NCI-H82 treated with DMSO at 0.1 percent for 48 hours (cell line): ENCODE measurements at regions not wholly inside any gene's neighbourhood (a gene's known extent, or its start where the extent isn't known, plus 50 kb on each side); places are given as distances from the start of the nearest gene placed in this dataset.
"Not testable (repeated sequence)": the region's sequence is repeated elsewhere in the genome, so short reads cannot be mapped to it uniquely, and the experiment has no call there.

Source experiments
- DNase-seq: peaks from one replicate; lab custom pipeline; 2025; ENCODE audit not compliant: unreplicated experiment; lab: John Stamatoyannopoulos, UW

DNA sequence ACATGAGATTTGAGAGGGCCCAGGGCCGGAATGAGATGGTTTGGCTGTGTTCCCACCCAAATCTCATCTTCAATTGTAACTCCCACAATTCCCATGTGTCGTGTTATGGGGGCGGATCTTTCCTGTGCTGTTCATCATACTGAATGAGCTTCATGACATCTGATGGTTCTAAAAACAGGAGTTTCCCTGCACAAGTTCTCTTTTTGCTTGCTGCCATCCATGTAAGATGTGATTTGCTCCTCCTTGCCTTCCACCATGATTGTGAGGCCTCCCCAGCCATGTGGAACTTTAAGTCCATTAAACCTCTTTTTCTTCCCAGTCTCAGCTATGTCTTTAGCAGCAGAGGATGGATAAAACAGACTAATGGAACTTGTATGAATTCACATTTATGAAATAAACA is 131.9 kb upstream of the ZC3H15 start:
- not testable (repeated sequence) for DNase-seq

DNA sequence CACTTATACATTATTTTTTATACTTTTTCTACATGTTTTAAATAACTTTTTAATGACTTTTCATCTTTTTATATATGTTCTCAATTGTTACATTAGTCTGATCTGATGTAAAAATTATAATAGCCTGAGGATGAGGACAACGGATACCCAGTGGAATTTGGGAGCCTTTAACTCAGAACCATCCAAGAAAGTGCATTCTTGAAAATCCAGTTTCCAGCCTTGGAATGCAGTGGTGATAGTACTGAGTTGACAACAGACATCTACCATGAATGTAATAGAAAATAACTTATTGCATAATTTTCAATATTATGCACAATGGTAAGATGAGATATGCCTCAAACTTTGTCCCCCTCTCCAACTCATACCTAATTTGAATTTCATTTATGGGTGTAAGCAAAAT is 120.7 kb upstream of the ZC3H15 start:
- DNase-seq, result no peak

DNA sequence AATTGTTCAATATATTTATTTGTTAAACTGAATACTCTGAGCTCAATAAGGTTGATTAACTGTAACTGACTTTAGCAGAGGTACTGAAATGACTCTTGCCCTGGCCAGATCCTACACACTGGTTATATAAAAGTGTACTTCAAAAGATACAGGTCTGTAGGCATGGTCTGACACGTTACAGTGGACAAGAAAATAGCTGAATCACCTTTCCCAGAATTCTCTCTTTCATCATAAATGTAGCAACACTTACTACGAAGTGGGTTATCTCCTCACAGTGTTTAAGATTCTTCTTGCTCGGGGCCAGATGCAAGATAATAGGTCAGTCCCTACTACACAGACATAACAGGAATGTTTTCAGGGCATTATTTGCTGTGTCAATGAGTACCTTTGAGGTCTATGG is 107.0 kb upstream of the ZC3H15 start:
- DNase-seq, result no peak

DNA sequence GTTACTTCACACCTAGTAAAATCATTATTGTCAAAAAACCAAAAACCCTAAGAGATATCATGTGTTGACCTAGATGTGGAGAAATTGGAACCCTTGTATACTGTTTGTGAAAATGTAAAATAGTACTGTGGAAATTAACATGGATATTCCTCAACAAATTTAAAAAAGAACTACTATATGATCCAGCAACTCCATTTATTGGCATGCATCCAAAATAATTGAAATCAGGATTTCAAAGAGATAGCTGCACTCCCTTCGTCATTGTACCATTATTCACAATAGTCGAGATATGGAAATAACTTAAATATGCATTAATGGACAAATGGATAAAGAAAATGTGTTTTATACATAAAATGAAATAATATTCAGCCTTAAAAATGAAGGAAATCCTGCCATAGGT is 105.3 kb upstream of the ZC3H15 start:
- no peak for DNase-seq

DNA sequence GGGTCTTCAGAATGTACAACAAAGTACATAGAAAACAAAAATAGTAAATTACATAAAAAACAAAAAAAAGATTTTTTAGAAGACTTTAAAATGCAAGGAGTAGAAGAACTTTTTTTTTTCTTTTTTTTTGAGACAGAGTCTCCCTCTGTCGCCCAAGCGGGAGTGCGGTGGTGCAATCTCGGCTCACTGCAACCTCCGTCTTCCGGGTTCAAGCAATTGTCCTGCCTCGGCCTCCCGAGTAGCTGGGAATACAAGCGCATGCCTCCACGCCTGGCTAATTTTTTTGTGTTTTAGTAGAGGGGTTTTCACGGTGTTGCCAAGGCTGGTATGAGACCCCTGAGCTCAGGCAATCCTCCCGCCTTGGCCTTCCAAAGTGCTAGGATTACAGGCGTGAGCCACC is 104.5 kb upstream of the ZC3H15 start:
- no peak for DNase-seq

DNA sequence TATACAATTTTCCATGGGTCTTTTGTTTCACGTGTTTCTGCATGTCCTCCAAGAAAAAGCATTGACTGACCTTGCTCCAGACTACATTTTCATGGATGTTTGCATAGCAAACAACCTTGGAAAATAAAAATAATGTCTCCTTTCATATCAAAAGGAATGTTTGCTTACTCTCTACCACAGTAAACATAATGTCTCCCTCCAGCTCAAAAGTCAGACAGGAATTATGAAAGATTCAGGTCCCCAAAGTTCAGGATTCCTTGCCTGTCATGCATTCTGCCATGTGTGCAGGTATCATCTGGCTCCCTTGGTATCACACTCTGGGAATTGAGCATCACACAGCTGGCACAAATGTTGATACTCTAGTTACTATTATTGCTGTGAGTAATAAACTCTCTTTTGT is 103.1 kb upstream of the ZC3H15 start:
- DNase-seq, result no peak

DNA sequence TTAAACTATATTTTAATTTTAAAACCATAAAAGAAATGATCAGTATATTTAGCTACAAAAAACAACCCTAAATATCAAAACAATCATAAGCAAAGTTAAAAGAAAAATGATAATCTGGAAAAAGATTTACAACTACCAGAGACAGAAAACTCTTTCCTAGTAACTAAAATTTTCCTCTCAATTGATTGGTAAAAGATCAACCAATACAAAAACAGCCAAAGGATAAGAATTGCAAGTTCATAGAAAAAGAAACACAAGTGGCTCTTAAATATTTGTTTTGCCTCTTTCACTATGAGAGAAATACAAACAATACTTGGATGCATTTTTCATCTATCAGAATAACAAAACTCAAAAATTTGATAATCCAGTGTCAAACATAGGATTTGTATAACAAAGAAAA is 101.8 kb upstream of the ZC3H15 start:
- no peak for DNase-seq

DNA sequence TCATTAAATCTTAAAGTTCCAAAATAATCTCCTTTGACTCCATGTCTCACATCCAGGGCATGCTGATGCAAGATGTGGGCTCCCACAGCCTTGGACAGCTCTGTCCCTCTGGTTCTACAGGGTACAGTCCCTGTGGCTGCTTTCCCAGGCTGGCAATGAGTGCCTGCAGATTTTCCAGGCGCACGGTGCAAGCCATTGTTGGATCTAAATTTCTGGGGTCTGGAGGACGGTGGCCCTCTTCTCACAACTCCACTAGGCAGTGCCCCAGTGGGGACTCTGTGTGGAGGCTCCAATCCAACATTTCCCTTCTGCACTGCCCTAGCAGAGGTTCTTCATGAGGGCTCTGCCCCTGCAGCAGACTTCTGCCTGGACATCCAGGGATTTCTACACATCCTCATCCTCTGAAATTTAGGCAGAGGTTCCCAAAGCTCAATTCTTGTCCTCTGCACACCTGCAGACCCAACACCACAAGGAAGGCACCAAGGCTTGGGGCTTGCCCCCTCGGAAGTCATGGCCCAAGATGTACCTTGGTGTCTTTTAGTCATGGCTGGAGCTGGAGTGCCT is 100.3 kb upstream of the ZC3H15 start:
- not testable (repeated sequence) for DNase-seq

DNA sequence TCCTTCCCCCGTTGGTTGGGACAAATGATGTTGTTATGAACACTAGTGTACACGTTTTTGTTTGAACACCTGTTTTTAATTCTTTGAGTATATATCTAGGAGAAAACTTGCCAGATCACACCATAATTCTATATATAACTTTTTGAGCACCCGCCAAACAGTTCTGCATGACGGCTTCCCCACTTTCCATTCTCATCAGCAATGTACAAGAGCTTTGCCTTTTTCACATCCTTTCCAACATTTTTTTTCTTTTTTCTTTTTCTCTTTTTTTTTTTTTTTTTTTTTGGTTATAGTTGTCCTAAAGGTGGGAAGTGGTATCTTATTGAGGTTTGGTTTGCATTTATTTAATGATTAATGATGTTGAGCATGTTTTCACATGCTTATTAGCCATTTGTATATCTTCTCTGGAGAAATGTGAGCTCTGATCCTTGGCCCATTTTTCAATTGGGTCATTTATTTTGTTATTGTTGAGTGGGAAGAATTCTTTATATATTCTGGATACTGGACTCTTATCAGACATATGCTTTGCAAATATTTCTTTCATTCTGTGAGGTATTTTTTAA is 86.9 kb upstream of the ZC3H15 start:
- DNase-seq, result no peak

DNA sequence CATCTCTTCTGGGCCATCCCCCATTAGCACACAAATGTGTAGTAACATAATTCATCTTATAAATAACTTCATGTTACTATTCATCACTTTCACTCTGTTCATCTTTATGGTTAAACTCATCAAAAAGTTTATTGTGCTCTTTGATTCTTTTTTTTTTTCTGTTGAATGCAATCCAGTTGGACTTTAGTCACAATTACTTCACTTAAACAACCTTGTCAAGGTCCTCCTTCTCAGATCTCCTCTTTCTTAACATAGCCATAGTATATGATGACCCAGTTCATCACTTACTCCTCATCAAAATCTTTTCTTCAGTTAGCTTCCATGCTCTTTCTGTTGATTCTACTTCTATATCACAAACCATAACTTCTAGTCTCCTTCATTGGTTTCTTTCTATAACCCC is 80.2 kb upstream of the ZC3H15 start:
- DNase-seq, result no peak

DNA sequence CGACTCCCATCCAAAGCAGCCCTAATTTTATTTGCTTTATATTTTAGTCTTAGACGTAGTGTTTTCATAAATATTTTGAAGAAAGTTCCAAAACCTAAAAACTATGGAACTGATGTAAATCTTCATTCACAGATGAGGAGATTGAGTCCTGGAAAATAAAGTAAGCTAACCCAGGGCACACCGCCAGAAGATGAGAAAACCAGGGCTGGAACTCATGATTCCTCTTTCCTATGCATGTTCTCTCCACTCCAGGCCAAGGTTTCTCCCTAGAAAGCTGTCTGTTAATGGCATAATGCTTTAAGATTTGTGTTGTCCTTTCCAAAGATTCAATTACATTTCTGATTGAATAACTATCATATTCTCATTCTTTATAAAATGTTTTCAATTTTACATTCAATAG is 78.4 kb upstream of the ZC3H15 start:
- DNase-seq, result no peak

DNA sequence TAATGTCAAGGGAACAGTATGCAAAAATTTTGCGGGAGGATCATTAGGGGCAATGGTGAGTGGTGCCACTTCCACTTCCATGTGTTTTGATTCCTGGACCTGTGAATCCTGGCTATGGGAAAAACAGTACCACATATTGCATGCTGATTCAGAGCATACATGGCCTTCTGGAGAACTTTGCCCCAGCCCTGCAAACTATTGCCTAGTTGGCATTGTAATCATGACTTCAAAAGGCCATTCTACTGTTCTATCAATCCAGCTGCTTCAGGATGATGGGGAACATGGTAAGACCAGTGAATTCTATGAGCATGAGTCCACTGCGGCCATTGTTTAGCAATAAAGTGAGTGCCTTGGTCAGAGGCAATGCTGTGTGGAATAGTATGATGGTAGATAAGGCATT is 75.3 kb upstream of the ZC3H15 start:
- no peak for DNase-seq

DNA sequence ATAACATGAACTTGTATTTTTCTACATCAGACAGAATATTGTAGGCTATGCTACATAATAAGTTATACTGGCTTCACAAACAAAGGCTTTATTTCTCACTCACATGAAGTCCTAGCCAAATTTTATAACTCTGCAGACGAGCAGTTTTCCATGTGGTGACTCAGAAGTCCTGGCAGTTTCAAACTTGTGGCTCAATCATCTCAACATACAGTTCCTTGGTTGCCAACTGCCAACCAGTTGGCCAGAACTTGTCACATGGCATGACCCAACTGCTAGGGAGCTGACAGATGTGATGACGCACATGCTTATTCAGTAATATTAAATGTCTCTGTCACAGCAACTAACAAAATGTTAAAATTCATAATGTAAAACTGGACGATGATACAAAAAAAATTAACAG is 63.8 kb upstream of the ZC3H15 start:
- DNase-seq, result no peak

DNA sequence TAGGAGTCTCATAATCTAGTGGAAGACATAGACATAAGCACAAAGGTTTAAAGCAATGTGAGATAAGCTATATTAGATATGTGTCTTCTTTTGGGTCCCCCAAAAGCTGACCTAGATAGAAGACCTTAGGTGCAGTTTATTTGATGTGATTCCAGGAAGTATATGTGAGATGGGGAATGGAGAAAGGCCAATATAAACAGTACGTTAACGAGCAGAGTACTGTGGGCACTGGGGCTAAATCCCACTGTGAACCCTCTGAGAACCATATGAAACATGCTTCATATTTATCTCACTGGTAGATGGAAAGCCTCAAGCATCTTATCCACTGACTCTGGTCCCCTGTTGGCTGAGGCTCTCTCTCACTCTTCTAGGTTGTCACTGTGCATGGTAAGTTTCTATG is 62.6 kb upstream of the ZC3H15 start:
- no peak for DNase-seq

DNA sequence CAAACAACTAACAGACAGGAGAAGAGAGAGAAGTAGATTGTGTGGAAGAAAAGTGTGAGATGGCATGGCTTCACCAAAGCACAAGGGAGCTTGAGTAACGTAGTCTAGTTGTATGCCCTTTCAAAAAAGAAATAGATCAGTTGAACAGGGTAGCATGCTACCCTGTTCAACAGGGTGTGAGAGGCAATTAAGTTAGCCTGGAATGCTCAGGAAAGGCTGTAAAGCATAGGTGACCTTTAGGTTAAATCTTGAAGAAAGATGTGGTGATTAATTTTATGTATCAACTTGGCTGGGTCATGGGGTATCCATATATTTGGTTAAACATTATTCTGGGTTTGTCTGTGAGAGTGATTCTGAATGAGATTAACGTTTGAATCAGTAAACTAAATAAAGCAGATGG is 61.8 kb upstream of the ZC3H15 start:
- no peak for DNase-seq

DNA sequence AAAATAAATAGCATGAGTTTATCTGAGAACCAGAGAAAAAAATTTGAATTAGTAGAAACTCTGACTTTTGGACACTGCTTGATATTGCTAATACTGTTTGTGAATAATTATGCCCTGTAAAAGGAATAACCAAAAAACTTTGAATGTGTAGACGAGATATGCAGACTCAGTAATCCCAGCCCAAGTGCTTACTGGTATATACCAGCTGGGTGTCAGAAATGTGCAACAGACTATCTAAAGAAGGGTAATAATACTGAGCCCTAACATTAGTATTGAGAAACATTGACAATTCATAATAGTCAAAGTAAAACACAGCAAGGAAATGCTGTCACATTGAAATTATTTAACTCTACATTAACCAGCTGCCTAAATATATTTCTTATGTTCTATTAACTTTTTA is 60.5 kb upstream of the ZC3H15 start:
- no peak for DNase-seq

DNA sequence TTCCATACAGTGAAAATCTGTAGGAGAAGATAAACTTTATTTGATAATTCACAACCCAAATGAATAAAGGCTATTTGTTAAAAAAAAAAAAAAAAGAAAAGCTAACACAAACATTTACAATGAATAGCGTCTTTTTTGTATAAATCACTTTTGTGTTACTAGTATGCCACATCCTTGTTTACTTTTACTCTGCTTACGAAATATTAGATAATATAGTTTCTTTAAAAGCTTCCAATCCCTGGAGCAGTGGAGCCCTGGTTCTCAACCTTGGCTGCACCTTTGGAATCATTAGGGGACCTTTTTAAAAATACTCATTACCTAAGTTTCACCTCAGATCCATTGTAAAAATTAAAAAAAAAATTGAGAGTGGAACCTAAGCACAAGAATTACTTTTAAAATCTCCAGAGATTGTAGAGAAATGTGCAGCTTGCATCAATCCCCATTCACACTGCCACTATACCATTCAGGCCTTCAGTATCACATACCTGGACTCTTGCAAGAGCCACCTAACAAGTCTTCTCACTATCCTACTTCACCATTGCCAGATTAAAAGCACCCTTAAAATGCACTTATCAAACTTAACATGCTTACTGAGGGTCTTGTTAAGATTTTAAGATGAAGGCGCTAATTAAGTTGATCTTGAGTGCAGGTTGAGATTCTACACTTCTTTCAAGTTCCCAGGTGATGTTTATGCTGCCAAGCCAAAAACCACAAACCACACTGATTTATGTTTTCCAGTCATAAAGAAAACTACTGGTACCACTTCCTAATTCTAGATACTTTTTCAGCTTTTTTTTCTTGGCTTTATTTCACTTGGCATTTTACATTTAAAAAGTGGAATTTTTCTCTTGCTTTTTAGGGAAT is 59.7 kb upstream of the ZC3H15 start:
- no peak for DNase-seq

DNA sequence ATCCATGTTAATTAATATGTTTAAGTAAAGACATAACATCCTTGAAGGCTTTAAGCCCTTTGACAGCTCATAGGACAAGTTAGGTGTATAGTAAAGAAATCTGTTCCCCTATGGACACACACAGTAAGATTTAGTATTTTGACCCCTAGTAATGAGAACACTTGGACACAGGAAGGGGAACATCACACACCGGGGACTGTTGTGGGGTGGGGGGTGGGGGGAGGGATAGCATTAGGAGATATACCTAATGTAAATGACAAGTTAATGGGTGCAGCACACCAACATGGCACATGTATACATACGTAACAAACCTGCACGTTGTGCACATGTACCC is 59.1 kb upstream of the ZC3H15 start:
- not testable (repeated sequence) for DNase-seq

DNA sequence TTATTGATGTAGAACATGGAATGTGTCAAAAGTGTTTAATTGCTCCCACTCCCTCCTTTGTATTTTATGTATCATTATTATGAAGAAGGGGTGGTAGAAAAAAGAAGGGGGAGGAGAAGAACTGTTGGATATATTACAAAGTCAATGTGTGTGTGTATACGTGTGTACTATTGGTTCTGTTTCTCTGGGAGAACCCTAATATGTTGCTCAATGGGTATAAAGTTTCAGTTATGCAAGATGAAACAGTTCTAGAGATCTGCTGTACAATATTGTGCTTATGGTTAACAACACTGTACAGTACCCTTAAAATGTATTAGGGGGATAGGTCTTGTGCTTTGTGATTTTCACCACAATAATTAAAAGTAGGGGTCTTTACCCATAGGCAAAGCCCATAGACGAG is 58.1 kb upstream of the ZC3H15 start:
- DNase-seq, result no peak

DNA sequence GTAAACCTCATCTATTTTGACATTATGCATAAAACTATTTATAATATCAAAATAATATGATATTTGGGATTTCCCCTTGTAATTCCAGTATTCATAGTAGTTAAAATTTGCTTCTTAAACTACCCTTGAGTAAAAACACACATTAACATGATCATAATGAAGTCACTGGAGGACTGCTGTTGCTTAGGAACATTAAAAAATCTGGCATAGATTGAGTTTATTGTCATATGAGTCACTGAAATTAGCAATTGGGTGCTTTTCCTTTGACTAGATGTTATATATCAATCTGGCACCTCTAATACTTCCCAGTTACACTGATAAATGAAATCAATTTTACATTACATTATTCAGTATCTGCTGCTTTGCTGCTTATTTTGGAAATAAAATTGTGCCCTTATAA is 57.0 kb upstream of the ZC3H15 start:
- no peak for DNase-seq

DNA sequence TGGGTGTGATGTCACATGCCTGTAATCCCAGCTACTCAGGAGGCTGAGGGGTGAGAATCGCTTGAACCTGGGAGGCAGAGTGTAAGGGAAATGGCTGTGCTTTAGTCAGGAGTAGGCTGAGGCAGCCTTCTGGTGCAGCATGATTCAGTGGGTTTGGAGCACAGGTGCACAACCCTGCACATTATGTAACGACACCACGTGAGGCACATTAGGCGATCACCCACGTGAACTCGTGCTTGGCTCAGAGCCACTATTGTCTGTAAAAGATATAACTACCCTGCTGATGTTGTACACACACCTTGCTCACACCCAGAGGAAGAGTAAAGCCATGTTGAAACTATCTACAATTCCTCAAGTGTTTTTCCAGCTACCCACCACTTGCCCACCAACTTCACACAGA is 54.8 kb upstream of the ZC3H15 start:
- no peak for DNase-seq

DNA sequence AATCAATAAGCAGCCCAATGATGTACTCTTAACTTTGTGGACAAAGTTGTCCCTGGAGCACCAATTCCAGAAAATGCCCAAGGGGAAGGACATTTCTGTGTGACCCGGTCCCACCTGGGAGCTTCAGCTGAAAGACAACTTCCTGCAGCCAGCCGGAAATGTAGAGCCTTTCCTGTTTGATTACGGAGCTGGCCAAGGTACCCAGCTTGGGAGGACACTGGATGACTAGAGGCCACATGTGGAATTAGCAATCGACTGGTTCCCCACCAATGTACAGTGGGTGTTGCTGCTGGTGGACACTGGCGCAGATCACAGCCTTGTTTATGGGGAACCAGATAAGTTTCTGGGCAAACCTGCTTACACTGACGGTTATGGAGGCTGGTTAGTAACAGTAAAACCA is 53.0 kb upstream of the ZC3H15 start:
- no peak for DNase-seq
